GM19372 (cell line): ENCODE measurements at regions not wholly inside any gene's neighbourhood (a gene's known extent, or its start where the extent isn't known, plus 50 kb on each side); places are given as distances from the start of the nearest gene placed in this dataset.

ENCODE experiments used
- ATAC-seq: cut with Tn5 transposase; IDR thresholded peaks from one replicate; pipeline ENCODE4 v1.9.1; 2021; ENCODE audit warnings: mild to moderate bottlenecking, low read depth, moderate library complexity; ENCODE audit not compliant: unreplicated experiment

DNA sequence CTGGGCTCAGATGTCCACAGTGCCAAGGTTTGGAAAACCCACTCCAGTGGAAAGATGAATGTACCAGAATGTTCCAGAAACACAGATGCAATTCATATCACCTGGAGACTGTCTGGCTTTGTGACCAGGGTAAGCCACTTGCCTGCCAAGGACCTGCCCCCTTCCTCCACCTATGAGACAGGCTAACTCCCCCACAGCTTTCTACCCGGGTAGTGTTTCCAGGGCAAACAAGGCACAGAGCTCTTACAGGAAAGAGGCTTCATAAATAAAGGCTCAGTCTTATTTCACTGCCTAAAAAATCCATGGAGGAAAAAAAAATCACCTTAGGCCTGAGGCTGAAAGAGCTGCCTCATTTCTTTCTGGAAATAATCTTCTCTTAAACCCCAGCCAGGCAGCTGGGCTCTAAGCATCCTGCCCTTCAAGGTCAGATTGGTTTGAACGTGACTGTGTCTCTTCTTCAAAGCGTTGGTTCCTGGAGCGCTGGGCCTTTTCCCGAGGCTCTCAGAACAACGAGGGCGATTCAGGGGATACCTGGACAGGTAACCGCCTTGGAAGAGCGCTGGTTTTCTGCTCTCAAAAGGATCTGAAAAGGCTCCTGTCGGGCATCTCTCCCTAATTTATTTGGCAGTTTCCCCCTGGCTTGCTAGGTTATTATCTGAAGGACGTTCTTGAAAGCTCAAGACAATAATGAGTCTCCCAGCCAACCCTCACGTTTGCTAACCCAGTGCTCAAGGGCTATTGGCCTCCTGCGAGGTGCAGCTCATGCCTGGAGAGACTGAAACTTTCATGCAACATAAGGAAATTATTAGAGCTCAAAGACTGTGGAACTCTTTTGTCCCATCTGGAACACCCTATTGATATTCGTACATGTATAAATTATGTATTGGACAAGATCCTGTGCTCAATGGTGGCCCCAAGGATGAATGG, 199.2 kb upstream of the PMEPA1 start:
- ATAC-seq, result no peak

DNA sequence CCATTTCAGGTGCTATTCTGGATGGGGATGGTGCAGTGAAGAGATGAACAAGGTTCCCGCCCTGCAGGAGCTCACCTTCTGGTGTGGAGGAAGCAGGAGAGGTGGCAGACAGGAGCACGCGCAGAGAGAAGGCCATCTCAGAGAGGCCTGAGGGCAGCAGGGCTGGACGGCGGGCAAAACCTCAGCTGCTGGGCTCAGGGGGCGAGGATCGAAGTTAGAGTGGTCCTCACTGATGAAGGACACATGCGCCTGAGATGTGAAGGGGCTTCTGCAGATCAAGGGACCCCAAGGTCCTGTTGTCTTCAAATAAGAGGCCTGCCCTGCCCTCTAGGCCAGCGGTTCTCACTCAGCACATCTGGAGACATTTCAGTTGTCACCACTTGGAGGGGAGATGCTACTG, 198.4 kb upstream of the PMEPA1 start:
- ATAC-seq, result no peak

DNA sequence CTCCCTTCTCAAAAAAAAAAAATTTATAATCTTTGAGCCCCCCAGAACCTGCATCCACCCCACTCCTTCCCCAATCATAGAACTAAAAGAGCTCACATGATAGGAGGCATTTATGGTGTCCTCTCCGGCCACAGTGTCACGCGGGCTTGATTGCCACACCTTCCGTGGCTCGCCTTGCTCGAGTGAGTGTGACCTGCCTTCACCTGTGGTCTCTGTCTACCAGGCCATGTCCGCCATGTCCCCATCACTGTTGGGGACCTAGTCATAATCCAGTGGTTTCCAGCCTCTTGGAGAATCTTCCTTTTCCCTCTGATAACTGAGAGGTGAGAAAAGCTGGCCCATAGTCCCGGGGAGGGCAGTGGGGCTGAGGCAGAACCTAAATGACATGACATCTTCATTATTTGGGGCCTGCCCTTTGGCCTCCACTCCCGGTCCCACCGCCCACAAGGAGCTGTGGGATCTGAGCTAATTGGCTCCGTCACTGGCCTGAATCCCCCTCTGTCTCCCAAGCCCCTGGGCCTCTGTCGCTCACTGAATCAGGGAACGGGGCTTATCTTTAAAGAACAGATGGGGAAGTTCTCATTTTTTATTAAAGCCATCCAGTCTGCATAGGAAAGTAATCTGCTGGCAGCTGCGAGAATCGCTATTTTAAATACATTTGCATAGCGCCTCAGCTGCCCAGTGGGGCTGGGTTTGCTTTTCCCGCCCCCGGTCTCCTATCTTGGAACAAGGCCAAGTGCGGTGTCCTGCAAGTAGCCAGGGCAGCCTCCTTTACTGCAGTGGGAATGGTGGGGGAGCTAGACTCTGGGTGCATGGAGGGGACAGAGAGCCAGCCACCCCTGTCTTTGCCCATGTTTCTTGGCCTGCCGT, 197.6 kb upstream of the PMEPA1 start:
- no peak for ATAC-seq

DNA sequence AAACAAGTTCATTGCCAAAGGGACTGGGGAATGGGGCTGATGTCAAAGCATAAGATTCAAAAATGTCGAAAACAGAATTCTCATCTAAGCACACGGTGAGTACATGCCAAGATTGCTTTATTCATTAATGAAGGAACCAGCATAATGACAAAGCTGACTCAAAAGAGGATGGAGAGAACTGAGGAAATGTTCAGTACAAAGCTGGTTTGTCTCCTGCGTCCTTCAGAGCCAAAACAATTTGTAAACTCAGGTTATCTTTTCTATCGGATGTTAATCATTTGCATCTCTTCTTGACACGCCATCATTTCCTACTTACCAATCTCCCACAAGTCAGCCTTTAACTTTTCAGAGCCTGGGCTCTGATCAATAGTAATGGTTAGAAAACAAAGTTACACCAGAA, 195.6 kb upstream of the PMEPA1 start:
- no peak for ATAC-seq

- ATAC-seq, result no peak
Observed at GRCh38 chr20:57904314-57905105, 194.7 kb upstream of the PMEPA1 start.

- peak; percentile 96 for ATAC-seq
Observed at GRCh38 chr20:57902473-57902872, 192.7 kb upstream of the PMEPA1 start.

GRCh38 chr20:57901526-57901925, 191.7 kb upstream of the PMEPA1 start:
- ATAC-seq, result no peak

DNA sequence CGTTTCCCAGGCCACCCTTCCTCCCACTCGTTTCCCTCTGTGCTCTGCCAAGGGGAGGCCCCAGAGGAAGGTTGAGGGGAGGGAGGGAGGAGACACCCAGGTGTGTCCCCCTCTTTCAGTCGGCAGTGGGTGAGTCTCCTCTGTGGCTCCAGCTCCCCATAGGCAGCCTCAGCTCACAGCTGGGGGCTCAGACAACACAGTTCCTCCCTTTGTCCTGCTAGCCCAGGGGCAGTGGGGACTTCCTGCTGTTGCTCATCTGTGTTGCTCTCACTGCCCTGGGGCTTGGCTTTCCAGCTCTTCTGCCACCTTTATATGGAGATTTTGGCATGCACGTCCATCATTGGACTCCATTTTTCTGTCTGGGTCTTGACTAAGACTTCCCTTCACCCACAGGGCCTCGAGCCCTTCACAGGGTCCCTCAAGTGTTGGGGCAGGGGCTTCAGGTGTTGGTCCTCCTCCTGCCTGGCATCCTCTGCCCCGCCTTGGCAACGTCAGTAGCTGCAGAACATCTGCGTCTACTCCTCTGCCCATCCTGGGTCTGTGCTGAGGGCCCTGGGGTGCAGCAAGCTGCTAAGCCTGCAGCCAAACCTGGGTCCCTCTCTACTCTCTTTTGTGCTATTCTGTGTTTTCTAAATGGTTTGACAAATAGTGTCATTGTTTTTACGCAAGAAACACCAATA, 190.6 kb upstream of the PMEPA1 start:
- no peak for ATAC-seq

GRCh38 chr20:57899554-57899953, 189.7 kb upstream of the PMEPA1 start:
- no peak for ATAC-seq

DNA sequence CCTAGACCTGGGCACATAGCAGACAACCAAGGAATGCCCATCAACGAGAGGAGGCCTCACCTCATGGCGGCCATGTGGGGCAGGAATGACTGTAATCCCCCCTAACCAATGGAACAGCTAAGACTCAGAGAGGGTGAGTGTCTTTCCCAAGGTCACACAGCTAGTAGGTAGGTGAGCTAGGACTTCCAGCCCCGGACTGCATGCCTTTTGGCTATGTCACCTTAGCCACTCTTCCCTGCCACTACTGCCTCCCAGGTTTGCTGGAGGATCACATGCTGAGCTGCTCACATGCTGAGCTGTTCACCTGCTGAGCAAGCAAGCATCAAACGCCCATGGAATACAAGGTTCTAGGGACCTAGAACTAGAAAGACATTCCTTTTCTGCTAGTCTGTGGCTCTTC, 188.5 kb upstream of the PMEPA1 start:
- no peak for ATAC-seq

DNA sequence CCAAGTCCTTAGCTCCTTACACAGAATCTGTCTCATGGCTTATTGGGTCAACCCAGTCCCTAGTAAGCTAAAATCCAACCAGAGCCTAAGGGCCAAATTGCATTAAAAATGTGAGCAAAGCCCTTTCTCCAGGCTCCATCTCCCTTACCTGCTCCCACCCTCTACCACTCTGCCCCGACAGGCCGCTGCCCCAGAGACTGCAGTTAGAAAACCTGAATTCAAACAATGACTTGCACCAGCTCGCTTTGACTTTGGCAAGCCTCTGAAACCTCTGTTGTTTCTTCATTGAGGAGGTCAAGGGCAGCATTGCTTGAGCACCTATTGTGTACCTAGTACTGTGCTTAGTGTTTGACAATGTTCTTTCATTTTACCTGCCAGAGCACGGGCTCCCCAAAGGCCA, 188.1 kb upstream of the PMEPA1 start:
- ATAC-seq, result no peak

DNA sequence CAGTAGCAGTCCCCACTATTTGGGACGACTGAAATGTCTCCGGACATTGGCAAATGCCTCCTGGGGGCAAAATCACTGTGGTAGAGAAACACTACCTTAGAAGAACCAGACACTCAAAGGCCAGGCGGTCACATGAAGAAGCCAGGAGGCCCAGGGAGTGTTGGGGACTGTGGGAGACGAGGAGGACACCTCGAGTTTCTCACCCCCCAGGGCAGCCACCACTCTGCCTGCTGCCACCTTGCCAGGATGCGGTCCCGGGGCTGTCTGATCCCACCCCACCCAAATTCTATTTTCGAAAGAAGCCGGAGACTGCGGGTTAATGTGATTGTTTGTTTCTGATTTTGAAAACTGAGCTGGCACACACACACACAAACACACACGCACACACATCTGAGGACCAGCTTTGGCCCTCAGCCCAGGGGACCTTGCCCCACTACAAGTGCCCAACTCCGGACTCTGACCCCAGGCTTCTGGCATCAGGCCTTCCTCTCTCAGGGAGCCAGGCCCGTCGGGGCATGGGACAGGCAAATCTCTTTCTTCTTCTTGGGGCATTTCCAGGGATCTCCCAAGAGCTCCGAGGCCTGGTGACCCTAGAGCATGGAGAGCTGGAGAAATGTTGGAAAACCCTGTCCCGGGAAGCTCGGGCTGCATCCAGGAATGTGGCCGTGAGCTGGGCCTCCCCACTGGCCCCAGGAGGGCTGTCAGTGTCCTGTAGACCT, 187.5 kb upstream of the PMEPA1 start:
- no peak for ATAC-seq

- no peak for ATAC-seq
Observed at GRCh38 chr20:57896563-57896962, 186.7 kb upstream of the PMEPA1 start.

DNA sequence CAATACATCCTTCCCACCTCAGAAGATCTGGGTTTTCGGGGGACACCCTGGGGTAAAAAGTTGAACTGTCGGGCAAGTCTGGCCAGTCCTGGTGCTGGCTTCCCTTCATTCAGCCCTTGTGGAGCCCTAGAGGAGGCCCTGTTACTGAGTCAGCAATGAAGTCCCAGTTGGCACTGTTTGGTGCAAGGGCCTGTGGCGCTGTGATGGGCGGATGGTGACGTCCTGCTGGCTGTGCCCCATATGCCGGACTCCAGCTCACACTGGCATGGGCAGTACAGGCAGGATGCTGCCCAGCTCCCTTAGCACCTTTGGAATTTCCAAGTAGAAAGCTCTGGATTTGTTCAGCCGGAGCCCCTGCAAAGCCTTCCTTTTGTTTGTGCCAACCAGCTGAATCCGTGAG, 186.2 kb upstream of the PMEPA1 start:
- no peak for ATAC-seq

DNA sequence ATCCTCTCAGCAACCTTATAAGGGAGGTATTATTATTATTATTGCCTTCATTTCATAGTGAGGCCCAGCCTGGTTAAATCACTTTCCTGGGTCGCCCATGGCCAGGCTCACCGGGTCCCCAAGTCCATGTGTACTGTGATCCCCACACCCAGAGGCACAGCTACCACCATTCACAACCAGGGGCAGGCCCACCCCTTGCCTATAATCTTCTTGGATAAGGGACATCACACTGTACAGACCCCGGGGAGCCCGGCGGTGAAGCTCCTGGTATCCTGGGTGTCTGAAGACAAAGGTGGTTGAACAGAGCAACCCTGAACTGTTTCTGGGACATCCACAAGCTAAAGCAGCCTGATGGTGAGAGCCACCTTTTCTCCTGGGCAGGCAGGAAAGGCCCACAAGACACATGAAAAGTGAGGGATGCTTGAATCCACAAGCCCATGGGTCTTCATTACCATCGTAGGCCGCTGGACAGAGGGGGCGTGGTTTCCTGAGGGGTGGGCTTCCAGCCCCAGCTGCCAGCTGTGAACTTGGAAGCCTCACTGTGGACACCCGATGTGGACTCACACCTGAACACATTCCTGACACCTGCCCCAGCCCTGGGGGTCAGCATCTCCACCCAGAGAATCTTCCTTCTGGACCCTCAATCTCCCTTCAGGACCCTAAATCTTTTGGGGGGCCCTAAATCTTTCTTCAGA, 185.5 kb upstream of the PMEPA1 start:
- ATAC-seq, result no peak

DNA sequence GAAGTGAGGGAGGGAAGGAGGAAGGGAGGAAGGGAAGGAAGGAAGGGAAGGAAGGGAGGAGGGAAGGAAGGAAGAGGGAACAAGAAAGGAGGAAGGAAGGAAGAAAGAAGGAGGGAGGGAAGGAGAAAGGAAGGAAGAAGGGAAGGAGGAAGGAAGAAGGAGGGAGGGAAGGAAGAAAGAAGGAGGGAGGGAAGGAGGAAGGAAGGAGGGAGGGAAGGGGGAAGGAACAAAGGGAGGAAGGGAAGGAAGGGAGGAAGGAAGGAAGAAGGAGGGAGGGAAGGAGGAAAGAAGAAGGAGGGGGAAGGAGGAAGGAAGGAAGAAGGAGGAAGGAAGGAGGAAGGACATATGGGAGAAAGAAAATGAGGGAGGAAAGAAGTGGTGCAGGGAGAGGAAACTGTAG, 184.7 kb upstream of the PMEPA1 start:
- ATAC-seq, result no peak

DNA sequence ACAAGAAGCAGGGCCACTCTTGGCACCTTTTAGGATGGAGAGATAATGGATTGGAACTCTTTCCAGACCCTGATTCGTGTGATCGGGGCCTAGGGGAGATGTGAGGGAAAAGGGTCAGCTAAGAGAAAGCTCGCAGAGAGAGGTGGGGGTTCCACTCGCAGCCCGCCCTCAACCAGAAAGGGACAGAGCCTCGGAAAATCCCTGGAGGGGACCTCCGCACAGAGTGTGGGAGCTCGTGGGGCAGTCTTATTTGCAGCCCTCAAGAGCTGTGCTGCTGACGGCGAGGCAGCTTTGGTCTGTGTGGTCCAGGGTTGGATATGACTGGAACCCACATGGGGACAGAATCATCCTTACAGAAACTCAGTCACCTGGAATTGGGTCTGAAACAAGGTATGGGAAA, 184.3 kb upstream of the PMEPA1 start:
- ATAC-seq, result no peak

GRCh38 chr20:57893366-57893999, 183.7 kb upstream of the PMEPA1 start:
- no peak for ATAC-seq

- no peak for ATAC-seq
Observed at GRCh38 chr20:57892471-57892870, 182.7 kb upstream of the PMEPA1 start.
